VCaP (cell line): ENCODE measurements at regions not wholly inside any gene's neighbourhood (a gene's known extent, or its start where the extent isn't known, plus 50 kb on each side); places are given as distances from the start of the nearest gene placed in this dataset.
A peak's percentile ranks its signal among the peaks of the same experiment; 100 is the strongest.

ENCODE experiments used
- H3K27ac ChIP-seq: fragments of 450-650 bp; 2 replicates; pipeline ENCODE4 v1.5.1; 2017
- CTCF ChIP-seq: fragments of 450-650 bp; conservative IDR thresholded peaks from 2 replicates; pipeline ENCODE4 v1.5.1; 2017; ENCODE audit warnings: mild to moderate bottlenecking, moderate library complexity

- no peak overlapping the region for H3K27ac ChIP-seq
- TF ChIP-seq CTCF, result no peak
These were observed 306.7 kb upstream of the MBL2 start for GRCh38 chr10:53079283-53079682.

GRCh38 chr10:53076948-53077347, 304.4 kb upstream of the MBL2 start:
- no peak overlapping the region for H3K27ac ChIP-seq
- TF ChIP-seq CTCF, result no peak

- H3K27ac ChIP-seq, result no peak overlapping the region
- no peak for TF ChIP-seq CTCF
These were observed 302.9 kb upstream of the MBL2 start for GRCh38 chr10:53075469-53075868.

DNA sequence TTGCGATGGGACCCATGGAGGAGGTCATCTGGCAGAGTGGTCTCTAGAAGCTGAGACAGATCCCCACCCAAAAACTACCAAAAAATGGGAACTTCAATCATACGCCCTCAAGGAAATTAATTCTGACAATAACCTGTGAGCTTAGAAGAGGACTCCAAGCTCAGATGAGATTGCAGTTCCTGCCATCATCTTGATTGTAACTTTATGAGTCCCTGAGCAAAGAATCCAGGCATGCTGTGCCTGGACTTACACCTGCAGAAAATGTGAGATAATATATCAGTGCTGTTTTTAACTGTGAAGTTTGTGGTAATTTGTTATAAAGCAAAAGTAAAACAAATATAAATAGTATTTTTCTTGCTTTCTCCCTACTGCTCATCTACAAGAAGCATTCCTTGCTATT, 299.6 kb upstream of the MBL2 start:
- H3K27ac ChIP-seq, result peak overlapping the region; percentile 64

GRCh38 chr10:53071505-53072125, 299.0 kb upstream of the MBL2 start:
- TF ChIP-seq CTCF, result no peak
- H3K27ac ChIP-seq, result peak overlapping the region; percentile 64

More for the DNA sequence above, 299.6 kb upstream of the MBL2 start:
- no peak for TF ChIP-seq CTCF

DNA sequence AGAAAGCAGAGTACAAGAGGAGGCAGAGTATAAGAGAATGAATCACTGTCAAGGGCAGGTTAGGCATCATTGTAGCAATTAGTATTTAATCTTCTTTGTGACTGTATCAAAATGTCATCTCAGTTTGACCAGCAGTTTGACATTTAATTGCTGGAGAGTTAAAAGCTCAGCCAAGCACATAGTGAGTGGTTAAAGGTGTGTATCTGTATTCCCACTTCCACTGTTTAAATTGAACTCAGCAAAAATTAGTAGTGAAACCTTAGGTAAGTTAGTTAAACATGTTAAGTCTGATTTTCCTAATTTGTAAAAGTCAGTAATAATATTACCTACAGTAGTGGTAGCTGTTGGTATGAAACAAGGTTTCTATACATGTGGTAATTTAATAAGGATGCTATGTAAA, 296.4 kb upstream of the MBL2 start:
- no peak overlapping the region for H3K27ac ChIP-seq
- no peak for TF ChIP-seq CTCF

- H3K27ac ChIP-seq, result no peak overlapping the region
- no peak for TF ChIP-seq CTCF
These were observed 292.0 kb upstream of the MBL2 start for GRCh38 chr10:53064614-53065013.
